Ovary (tissue), 3 donors: ENCODE measurements at regions not wholly inside any gene's neighbourhood (a gene's known extent, or its start where the extent isn't known, plus 50 kb on each side); places are given as distances from the start of the nearest gene placed in this dataset.

Experiments
- CTCF ChIP-seq, 3 donors: fragments of 450-650 bp in 2 of 3; fragments of 200-600 bp in 1 of 3; IDR thresholded peaks; one replicate each; pipeline versions ENCODE4 v1.5.1 to v1.8.0; 2016 to 2022; ENCODE audit warnings: antibody characterized with exemption in 3 of 3, mild to moderate bottlenecking in 1 of 3
- POLR2A ChIP-seq: fragments of 450-650 bp; IDR thresholded peaks from one replicate; pipeline ENCODE4 v1.6.1; 2017; ENCODE audit warnings: antibody characterized with exemption, mild to moderate bottlenecking, moderate library complexity
- donor health status: DM: no; HTN: no; CAD: no.

GRCh38 chr21:35281956-35282355, 232.9 kb upstream of the RUNX1 start:
- TF ChIP-seq POLR2A, result no peak
- TF ChIP-seq CTCF (IDR thresholded peaks at IDR 0.05), result no peak
